Left ventricle myocardium inferior (tissue), 1 donor: ENCODE measurements at regions not wholly inside any gene's neighbourhood (a gene's known extent, or its start where the extent isn't known, plus 50 kb on each side); places are given as distances from the start of the nearest gene placed in this dataset.

Source experiments
- DNase-seq: peaks from one replicate; pipeline ENCODE4 v3.0.0-alpha.2; 2020
- H3K27ac ChIP-seq: fragments of 200-600 bp; replicated peaks from 2 replicates; pipeline ENCODE4 v1.8.0; 2021
- H3K27me3 ChIP-seq: fragments of 200-600 bp; 2 replicates; pipeline ENCODE4 v1.8.0; 2021; ENCODE audit warnings: low read depth
- H3K36me3 ChIP-seq: fragments of 200-600 bp; 2 replicates; pipeline ENCODE4 v1.8.0; 2021
- H3K4me1 ChIP-seq: fragments of 200-600 bp; 2 replicates; pipeline ENCODE4 v1.8.0; 2021
- H3K4me3 ChIP-seq: fragments of 200-600 bp; 2 replicates; pipeline ENCODE4 v1.8.0; 2021; ENCODE audit warnings: mild to moderate bottlenecking, moderate library complexity
- H3K9me3 ChIP-seq: fragments of 200-600 bp; replicated peaks from 2 replicates; pipeline ENCODE4 v1.8.0; 2021
- CTCF ChIP-seq: fragments of 200-600 bp; IDR thresholded peaks from 2 replicates; pipeline ENCODE4 v1.8.0; 2021; ENCODE audit warnings: antibody characterized with exemption, mild to moderate bottlenecking, borderline replicate concordance
- intact Hi-C: fragments of 100-400 bp; cut with micrococcal nuclease; formaldehyde crosslinking; loops from one replicate; pipeline ENCODE4 v1.11.0; 2022
- donor health status: DM: no; HTN: yes; CAD: no; lungs with severe emphysema.

DNA sequence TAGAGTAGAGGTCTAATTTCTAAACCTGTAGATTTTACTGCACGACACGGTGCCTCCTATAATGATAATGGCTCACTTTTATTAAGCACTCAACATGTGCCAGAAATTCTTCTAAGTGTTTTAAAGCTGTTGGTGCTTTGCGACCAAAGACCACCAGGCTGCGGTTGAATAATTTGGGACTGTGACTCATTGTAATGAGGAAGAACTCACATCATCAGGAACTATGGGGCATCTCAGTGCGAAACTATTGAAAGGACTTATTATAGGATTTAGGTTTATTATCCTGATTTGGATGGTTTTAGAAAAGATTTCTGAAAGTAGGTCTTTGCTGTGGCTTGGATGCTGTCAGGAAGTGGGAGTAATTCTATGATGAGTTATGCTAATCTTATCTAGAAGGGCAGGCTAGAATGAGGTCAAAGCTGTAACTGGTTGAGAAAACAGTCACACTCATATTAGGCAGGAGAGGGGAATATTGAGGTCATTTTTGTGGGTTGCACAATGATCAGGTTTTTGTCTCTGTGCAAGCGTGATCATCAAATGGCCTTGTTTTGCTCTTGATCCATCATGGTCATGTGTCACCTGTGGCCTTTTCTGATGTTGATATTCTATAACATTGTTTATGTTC lies 266.8 kb downstream of the PCDH20 start:
- intact Hi-C loops = no loop called here
- Histone ChIP-seq H3K4me3 (no peak overlapping the region), H3K36me3 (no peaks in the 10 kb centered on the region), H3K27ac (no peak overlapping the region), H3K27me3 (no peaks in the 10 kb centered on the region), H3K4me1 (peaks cover 20% of the 10 kb centered on the region), H3K9me3 (peaks cover 3% of the 10 kb centered on the region)
- DNase-seq = no peak
- TF ChIP-seq CTCF = no peak

DNA sequence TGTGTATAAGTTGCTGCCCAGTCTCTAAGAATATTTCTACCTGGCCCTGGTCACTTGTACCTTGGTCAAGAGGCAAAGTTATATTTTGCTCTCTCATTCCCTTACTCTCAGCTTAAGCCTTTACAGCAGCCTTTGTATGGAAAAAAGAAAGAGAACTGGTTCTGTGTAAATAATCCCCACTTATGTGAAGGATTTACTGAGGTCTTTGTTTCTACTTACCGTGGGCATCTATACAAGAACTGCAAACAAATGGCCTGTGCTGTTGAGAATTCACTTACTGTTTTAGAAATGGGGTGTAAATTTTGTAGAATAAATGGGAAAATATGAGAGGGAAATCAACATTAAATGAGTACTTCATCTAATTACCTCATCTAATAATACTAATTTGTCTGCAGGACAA lies 267.4 kb downstream of the PCDH20 start:
- intact Hi-C loops = no loop called here
- no peak overlapping the region for H3K27ac ChIP-seq
- DNase-seq = no peak
- no peak overlapping the region for H3K4me3 ChIP-seq
- no peak for TF ChIP-seq CTCF
- H3K27me3 ChIP-seq = no peaks in the 10 kb centered on the region
- peaks cover 3% of the 10 kb centered on the region for H3K9me3 ChIP-seq
- peaks cover 24% of the 10 kb centered on the region for H3K4me1 ChIP-seq
- no peaks in the 10 kb centered on the region for H3K36me3 ChIP-seq

DNA sequence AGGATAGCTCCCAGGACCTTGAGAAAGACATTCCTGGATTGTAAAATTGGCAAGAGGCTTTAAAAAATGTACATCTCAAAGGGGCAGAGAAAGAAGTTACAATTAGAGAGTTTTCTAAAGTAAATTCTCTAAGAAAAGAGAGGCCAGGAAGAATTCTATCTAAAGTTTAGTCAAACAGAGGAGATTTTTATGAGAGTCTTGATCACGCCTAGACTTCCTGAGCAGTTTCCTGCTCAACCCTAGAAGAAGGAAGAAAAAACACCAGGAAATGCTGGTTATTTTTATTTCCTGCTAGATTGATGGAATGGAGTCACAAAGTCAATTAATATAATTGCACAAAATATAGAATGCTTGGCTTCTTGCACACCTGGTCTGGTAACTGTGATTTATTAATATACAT lies 269.1 kb downstream of the PCDH20 start:
- intact Hi-C loops = no loop called here
- no peaks in the 10 kb centered on the region for H3K27me3 ChIP-seq
- no peak for TF ChIP-seq CTCF
- H3K9me3 ChIP-seq = peaks cover 3% of the 10 kb centered on the region
- peaks cover 24% of the 10 kb centered on the region for H3K4me1 ChIP-seq
- DNase-seq = no peak
- no peak overlapping the region for H3K27ac ChIP-seq
- no peak overlapping the region for H3K4me3 ChIP-seq
- H3K36me3 ChIP-seq = no peaks in the 10 kb centered on the region

GRCh38 chr13:61146158-61146557 lies 269.5 kb downstream of the PCDH20 start:
- intact Hi-C loops = no loop called here
- DNase-seq = no peak
- H3K27me3 ChIP-seq = no peaks in the 10 kb centered on the region

DNA sequence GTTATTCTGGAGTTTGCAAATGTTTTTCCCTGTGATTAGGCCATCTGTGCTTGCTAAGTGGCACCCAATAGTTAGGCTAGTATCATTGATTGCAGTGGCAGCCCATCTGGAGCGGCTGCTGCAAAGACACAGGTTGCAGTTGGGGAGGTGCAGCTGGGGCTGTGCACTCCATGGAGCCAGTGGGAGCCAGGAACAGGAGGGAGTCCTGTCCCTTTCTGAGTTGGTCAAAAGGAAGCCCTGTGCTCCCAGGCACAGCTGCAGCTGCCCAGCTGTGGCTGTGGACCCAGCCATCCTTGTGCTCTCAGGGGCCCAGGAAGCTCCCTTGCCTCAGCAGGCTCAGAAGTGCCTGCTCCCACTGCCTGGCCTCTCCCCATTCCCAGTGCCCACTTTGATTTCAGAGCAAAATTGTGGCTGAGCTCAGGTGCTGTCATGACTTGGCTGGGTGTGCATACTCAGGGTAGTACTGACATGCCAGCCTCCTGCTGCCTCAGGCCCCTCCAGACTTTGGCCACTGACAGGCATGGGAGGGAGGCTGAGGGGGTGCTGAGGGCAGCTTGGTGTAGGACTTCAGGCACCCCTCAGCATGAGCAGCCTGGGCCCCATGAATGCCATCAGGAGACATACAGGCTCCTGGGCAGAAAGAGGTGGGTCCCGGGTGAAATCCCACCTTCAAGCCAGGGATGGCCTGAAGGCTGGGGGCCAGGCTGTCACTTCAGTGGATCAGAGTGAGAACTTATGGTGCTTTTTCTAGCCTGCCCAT lies 270.6 kb downstream of the PCDH20 start:
- Histone ChIP-seq H3K9me3 (peaks cover 3% of the 10 kb centered on the region), H3K27ac (no peak overlapping the region), H3K27me3 (no peaks in the 10 kb centered on the region), H3K4me3 (no peak overlapping the region), H3K36me3 (no peaks in the 10 kb centered on the region), H3K4me1 (peaks cover 24% of the 10 kb centered on the region)
- TF ChIP-seq CTCF = no peak
- DNase-seq = no peak
- intact Hi-C loops = no loop called here

More at GRCh38 chr13:61146158-61146557, 269.5 kb downstream of the PCDH20 start:
- H3K9me3 ChIP-seq = peaks cover 3% of the 10 kb centered on the region
- no peaks in the 10 kb centered on the region for H3K36me3 ChIP-seq
- H3K4me1 ChIP-seq = peaks cover 24% of the 10 kb centered on the region
- H3K27ac ChIP-seq = no peak overlapping the region
- TF ChIP-seq CTCF = no peak
- no peak overlapping the region for H3K4me3 ChIP-seq
